IPS DF 4.7 (cell line): ENCODE measurements at regions not wholly inside any gene's neighbourhood (a gene's known extent, or its start where the extent isn't known, plus 50 kb on each side); places are given as distances from the start of the nearest gene placed in this dataset.

ENCODE experiments used
- DNase-seq: peaks from one replicate; pipeline ENCODE4 v3.0.0-alpha.2; 2013; ENCODE audit warnings: low spot score; ENCODE audit errors: extremely low read depth

DNA sequence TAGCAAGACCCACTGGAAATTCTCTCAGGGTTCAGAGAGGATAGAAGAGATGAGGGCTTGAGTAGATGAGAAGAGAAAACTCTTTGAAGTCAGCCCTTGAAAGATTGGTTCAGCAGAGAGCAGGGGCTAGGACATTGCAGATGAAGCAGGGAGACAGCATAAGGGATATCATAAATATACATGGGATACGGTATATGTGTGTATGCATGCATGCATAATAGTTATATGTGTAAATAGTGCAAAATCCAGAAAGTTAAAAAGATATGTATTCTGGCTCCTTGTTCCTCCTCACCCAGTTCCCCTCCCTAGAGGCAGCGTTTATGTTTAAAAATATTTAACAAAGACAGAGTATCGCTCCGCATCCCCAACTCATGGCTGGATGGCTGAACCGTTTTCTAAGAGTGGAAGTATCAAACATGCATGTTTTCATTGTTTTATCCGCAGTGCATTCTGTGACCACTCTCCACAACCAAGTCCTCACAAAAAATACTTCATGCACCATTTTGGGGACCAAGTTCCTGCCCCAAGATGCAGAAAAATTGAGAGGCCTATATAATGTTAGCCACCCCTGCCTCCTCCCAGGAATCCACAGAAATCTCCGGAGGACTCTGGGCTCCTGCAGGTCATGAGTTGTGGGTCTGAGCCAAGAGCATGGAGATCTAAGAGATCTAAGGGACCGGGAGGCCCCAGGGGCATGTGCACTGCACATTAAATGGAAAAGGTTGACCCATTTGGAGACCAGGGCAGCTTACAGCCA is 119.5 kb downstream of the MTX3 start:
- no peak for DNase-seq

DNA sequence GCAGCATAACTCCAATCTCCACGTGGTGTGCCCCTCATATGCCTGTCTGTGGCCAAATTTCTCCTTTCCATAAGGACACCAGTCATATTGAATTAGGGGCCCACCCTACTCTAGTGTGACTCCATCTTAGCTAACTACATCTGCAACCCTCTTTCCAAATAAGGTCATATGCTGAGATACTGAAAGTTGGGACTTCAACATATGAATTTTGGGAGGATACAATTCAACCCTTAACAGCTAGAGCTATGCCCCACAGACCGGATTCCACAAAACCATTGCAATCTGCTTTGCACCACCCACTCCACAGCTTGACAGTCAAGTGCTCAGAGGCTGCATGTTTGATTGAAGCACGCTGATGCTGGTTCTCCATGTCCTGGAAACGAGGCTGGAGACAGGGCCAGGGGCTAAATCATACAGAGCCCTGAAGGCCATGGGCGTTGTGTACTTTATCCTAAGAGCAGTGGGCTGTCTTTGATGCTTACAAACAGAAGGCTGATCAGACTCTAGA is 122.8 kb downstream of the MTX3 start:
- DNase-seq, result no peak

DNA sequence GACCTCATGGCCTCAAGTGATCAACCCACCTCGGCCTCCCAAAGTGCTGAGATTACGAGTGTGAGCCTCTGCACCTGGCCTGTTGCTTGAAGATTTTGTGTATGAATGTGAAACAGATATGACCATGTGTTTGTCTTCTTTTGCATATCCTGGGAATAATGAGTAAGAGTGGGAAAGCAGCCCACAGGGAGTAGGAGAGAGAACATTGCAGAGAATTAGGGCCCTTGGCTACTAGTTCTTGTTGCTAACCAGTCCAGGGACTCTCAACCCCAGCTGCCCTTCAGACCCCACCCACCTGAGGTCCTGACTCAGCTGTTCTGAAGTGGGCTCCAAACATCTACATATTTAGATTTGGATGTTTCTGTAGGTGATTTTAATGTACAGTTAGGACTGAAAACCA is 125.5 kb downstream of the MTX3 start:
- DNase-seq, result no peak

DNA sequence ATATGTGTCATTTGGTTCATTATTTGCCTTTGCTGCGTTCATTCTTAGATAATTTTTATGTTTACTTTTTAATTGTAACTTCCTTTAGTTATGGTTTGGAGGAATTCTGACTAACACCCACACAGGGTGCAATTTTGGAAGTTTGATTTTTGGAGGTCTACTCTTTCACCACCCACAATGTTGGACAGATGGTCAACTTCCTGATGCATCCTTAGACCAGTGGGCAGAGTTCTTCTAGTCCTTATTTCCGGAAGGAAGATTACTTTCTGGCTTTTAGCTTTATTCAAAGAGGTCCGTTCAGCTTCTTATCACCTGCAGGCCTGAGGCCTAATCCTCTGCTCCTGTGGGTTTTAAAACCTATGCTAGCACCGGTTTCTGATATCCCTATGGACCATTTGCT is 126.7 kb downstream of the MTX3 start:
- DNase-seq, result no peak

DNA sequence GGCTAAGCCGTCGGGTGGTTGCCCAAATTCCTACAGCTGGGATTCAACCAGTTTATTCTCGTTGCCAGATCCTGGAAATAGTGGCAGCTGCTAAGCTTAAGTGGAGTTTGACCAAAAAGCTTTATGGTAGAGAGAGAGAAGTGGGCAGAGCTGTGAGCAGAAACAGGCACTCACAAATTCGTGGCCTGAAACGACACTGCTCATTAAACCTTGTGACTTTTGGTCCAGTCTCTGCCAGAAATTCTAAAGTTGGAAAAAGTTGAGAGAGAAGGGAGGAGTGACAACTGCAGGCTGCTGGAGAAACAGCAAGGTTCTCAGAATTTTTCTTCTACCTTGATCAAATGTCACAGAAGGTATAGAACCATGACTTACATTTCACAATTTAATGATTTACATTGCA is 131.5 kb downstream of the MTX3 start:
- DNase-seq, result no peak

DNA sequence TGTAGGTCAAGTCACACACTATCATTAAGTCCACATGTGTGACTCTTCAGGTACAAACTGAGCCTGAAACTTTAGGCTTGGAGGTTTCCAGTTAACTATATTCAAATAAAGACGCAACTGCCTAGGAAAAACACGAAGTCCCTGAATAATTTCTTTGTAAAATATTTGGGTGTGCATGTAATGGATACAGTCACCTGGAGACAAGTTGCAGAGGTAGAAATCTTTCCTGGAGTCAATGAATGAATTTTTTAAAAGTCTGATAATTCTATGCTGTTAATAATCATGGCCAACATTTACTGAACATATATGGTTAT is 132.7 kb downstream of the MTX3 start:
- DNase-seq, result no peak

DNA sequence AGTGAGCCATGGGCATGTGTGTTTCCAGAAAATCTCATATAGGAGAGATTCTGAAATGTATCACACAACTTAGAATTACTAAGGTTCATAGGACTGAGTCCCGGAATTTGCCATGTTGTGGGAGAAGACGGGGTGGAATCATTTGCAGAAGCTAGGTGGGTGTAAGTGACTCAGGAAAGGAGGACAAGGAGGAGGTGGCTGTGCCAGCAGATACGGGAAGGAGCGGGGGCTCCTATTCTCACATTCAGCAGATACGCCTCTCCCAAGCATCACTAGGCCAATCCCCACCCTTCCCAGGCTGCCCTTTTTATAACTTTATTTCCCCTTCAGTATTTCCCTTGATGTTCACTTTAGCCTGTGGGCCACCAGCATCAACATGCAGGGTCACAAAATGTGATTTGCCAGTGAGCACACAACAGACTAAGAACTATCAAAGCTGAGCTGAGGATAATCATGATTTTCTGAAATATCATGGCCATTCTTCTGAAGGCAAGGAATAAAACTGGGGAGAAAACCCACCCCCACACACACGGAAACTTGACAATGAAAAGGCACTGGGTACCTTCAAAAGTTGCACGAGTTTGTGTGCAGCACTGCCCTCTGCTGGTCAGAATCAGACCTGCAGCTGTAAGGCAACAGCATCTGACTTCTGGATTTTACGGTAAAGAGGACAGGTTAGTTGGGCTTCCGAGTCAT is 133.2 kb downstream of the MTX3 start:
- peak; percentile 51 for DNase-seq

DNA sequence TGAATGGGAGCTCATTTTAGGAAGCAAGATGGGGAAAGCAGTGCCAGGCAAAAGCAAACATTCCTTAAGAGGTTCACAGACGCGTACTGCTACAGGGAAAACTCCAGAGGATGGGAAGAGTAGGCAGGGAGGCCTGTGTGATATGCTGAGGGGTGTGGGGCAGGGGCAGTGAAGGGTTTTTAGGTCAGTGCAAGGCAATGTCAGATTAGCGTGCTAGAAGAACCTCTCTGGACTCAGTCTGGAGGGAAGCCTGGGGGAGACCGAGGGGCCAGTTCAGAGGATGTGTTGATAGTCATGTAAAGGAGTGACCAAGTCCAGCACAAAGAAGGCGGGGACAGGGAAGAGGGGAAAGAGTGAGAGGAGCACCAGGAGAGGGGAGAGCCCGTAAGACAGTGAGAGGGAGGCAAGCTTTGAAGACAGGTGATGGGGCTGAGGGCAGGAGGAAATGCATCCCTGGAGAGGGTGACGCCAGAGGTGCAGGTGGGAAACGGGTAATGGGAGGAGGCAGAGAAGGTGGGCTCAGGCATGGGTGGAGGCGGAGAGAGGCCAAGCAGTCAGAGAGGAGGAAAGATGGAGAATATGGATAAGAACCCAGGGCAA is 134.5 kb downstream of the MTX3 start:
- DNase-seq, result no peak

DNA sequence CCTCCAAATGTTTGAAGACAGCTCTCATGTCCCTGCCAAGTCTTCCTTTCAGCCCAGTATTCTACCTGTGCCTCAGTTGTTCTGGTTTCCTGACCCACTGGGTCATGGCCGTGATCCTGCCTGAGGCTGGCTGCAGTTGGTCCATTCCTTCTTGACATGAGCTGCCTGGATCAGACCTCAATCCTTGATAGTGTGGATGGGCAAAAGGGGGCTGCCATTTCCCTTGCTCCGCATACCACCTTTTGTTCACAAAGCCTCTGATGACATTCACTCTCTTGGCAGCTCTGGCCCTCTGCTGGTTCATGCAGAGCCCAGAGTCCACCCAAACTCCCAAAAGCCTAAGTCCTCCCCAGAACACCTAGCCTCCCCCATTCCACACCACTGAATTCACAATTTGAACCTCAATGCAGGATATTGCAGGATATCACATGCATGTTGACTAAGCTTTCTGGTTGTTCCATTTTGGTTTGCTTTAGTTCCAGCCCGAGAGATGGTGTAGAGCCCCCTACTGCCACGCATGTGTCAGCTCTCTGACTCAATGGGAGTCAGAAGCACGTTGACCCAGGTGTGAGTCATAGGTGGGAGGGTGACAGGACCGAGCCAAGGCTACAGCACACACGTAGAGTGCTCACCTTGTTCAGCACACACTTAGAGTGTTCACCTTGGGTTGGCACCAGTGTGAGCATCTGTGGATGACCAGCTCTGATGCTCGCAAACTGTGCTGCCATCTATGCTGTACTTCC is 137.2 kb downstream of the MTX3 start:
- no peak for DNase-seq

DNA sequence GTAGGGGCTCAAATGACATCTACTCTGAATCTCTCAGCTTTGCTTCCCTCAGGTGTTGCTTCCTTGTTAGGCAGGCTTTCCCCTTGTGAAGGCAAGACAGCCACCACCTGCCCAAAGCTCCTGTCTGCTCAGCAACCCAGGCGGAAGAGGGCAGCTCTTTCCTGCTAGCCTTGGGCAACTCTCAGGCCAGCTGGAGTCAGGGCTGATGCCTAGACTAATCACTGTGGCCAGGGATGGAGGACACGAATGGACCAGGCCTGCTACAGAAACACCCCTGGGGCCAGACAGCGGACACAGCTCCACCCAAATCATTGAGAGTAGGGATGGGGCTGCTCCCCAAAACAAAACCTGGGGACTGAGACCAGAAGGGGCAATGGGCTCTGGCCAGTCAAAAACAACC is 138.0 kb downstream of the MTX3 start:
- DNase-seq, result no peak

DNA sequence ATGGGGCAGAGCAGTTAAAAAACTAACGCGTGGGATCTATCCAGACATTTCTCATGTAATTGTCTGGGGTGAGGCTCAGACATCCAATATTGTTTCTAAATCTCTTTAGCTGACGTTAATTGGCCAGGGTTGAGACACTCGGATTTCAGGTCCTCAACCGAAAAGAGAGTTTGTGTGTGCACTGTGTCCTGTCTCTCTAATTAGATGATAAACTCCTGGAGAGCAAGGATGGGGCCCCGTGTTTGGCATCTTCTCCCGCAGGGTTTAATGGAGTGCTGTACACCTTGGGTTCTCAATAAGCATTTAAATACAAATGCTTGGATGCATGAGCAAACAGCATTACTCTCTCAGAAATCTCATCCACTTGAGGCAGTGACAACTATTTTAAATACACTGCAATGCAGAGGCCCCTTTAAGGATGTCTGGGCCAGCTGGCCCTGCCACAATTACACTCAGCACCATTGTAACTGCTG is 139.6 kb downstream of the MTX3 start:
- no peak for DNase-seq

DNA sequence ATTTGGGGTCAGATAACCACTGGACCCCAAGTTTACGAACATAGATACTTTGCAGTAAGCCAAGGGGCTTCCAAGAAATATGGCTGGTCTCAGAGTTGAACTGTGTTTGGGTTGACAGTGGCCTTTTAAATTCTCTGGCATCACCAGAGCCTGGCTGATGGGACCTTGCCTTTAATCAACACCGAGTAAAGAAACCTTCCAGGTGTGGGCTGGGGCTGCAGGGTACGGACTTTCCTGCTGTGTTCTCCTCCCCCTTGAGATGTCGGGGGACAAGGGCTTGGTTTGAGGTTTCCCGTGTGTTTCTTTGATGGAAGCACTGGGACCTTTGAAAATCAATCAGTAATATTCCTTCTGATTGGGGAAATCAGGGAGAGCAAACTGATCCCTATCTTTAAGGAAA is 140.1 kb downstream of the MTX3 start:
- no peak for DNase-seq

DNA sequence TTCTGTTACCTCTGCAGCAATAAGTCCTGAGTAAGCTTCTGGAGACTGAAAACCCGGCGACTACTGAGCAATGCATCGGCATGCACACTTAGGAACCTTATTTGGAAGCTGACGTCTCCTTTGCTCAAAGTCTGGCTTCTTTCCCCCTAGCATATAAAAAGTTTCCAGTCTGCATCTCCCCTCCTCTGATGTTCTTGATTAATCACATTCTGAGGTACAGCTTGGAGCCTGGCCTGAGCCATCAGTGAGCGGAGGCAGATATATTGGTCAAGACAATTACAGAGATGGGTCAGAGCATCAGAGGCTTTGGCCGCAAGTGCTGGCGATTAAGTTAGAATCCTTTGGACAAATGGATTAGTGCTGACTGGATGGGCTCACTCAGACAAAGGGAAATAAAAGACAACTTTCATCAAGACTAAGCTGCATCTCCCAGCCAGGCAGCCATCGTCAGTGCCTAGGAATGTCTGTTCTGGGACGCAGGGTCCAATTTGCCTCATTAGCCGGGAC is 140.7 kb downstream of the MTX3 start:
- no peak for DNase-seq

DNA sequence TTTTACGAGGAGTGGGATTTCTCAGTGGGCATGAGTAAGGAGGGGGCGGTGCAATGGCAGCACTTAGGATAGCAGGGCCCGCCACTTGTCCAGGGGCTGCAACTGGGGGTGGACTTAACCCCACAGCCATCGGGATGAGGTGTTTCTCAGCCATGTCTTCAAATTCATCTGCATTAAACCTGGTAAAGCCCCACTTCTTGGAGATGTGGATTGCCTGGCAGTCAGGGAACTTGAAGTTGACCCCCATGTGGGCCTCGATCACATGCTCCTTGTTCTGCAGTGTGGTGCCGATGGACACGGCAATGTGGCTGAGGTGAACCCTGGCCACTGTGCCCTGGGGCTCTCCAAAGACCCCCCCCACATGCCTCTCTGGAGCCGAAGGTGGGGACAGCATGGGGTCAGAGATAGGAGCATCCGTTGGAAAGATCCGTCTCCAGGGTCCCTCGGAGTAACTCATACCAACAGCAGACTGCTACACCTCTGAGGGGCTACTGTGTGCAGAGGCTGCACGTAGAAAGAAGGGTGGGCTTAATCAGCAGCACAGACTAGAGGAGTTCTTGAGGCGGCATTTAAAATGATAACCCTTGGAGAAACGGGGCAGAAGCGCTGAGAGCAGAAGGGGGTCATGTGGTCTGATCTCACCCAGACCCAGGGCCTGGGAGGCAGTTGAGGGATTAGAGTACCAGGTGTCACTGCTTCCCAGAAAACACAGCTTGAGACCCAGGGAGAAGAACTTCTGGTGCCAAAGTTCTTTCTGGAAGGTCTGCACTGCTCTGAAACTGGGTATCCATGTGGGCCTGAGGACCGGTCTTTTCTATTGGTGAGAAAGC is 141.4 kb downstream of the MTX3 start:
- no peak for DNase-seq
